ENCODE measurements at regions not wholly inside any gene's neighbourhood (a gene's known extent, or its start where the extent isn't known, plus 50 kb on each side); places are given as distances from the start of the nearest gene placed in this dataset.

GRCh38 chr16:63581570-63581969 is 1540.3 kb downstream of the CDH11 start:
- H3K9ac ChIP-seq (ENCODE audit: insufficient read length) = no peak overlapping the region
- no peak overlapping the region for H3K4me3 ChIP-seq
- TF ChIP-seq POLR2AphosphoS5 (IDR thresholded peaks at IDR 0.05; ENCODE audit: borderline replicate concordance, low read depth, low read length) (no peak), FOXP2 (optimal IDR thresholded peaks at IDR 0.05; ENCODE audit: control extremely low read depth, extremely low read length, insufficient read depth) (no peak)
- no peak overlapping the region for H3K27ac ChIP-seq
- H3K36me3 ChIP-seq (ENCODE audit: insufficient read depth, low read length) = no peaks in the 10 kb centered on the region
- no peak for DNase-seq (ENCODE audit: low read depth, low spot score)
- no peaks in the 10 kb centered on the region for H3K9me3 ChIP-seq (ENCODE audit: low read depth, low read length)

- Histone ChIP-seq H3K4me3 (no peak overlapping the region), H3K36me3 (ENCODE audit: insufficient read depth, low read length) (no peaks in the 10 kb centered on the region), H3K9ac (ENCODE audit: insufficient read length) (no peak overlapping the region), H3K27ac (no peak overlapping the region), H3K9me3 (ENCODE audit: low read depth, low read length) (no peaks in the 10 kb centered on the region)
- TF ChIP-seq POLR2AphosphoS5 (IDR thresholded peaks at IDR 0.05; ENCODE audit: borderline replicate concordance, low read depth, low read length) (no peak), FOXP2 (optimal IDR thresholded peaks at IDR 0.05; ENCODE audit: control extremely low read depth, extremely low read length, insufficient read depth) (no peak), EZH2 (IDR thresholded peaks at IDR 0.05) (no peak)
- DNase-seq (ENCODE audit: low read depth, low spot score) = no peak
Measured at GRCh38 chr16:63578791-63579190, 1542.6 kb upstream of the CDH8 start.

GRCh38 chr16:63577891-63578290 is 1541.7 kb upstream of the CDH8 start:
- H3K4me3 ChIP-seq = no peak overlapping the region
- H3K9ac ChIP-seq (ENCODE audit: insufficient read length) = no peak overlapping the region
- TF ChIP-seq EZH2 (IDR thresholded peaks at IDR 0.05) (no peak), FOXP2 (optimal IDR thresholded peaks at IDR 0.05; ENCODE audit: control extremely low read depth, extremely low read length, insufficient read depth) (no peak), POLR2AphosphoS5 (IDR thresholded peaks at IDR 0.05; ENCODE audit: borderline replicate concordance, low read depth, low read length) (no peak)
- no peaks in the 10 kb centered on the region for H3K9me3 ChIP-seq (ENCODE audit: low read depth, low read length)
- H3K27ac ChIP-seq = no peak overlapping the region
- DNase-seq (ENCODE audit: low read depth, low spot score) = no peak
- H3K36me3 ChIP-seq (ENCODE audit: insufficient read depth, low read length) = no peaks in the 10 kb centered on the region

DNA sequence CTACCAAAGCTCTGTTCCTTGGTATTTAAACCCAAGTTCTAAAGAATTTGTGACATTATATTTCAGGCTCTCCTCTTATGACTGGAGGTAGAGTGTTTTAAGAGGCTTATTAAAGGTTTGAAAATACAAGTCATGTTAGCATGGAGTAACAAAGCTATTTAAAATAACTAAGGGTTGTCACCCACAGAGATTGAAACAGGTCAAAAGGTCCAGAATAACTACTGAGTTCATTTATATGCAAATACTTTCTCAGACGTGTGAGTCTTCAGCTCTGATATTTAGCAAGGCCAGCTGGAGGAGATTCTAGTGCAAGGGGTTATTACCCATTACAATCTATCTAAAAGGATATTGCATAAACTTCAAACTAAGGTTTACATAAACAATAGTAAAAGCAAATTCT is 1538.8 kb upstream of the CDH8 start:
- H3K4me3 ChIP-seq = no peak overlapping the region
- no peak overlapping the region for H3K27ac ChIP-seq
- DNase-seq (ENCODE audit: low read depth, low spot score) = no peak
- no peaks in the 10 kb centered on the region for H3K36me3 ChIP-seq (ENCODE audit: insufficient read depth, low read length)
- TF ChIP-seq FOXP2 (optimal IDR thresholded peaks at IDR 0.05; ENCODE audit: control extremely low read depth, extremely low read length, insufficient read depth) (no peak), POLR2AphosphoS5 (IDR thresholded peaks at IDR 0.05; ENCODE audit: borderline replicate concordance, low read depth, low read length) (no peak), EZH2 (IDR thresholded peaks at IDR 0.05) (no peak)
- H3K9me3 ChIP-seq (ENCODE audit: low read depth, low read length) = no peaks in the 10 kb centered on the region
- H3K9ac ChIP-seq (ENCODE audit: insufficient read length) = no peak overlapping the region

- no peak for DNase-seq (ENCODE audit: low read depth, low spot score)
- Histone ChIP-seq H3K27ac (no peak overlapping the region), H3K9me3 (ENCODE audit: low read depth, low read length) (no peaks in the 10 kb centered on the region), H3K4me3 (no peak overlapping the region), H3K36me3 (ENCODE audit: insufficient read depth, low read length) (no peaks in the 10 kb centered on the region), H3K9ac (ENCODE audit: insufficient read length) (no peak overlapping the region)
- TF ChIP-seq EZH2 (IDR thresholded peaks at IDR 0.05) (no peak), FOXP2 (optimal IDR thresholded peaks at IDR 0.05; ENCODE audit: control extremely low read depth, extremely low read length, insufficient read depth) (no peak)
Measured at GRCh38 chr16:63568164-63568563, 1531.9 kb upstream of the CDH8 start.

- Histone ChIP-seq H3K9me3 (ENCODE audit: low read depth, low read length) (no peaks in the 10 kb centered on the region), H3K27ac (no peak overlapping the region), H3K36me3 (ENCODE audit: insufficient read depth, low read length) (no peaks in the 10 kb centered on the region), H3K9ac (ENCODE audit: insufficient read length) (no peak overlapping the region), H3K4me3 (no peak overlapping the region)
- TF ChIP-seq FOXP2 (optimal IDR thresholded peaks at IDR 0.05; ENCODE audit: control extremely low read depth, extremely low read length, insufficient read depth) = no peak
- no peak for TF ChIP-seq POLR2AphosphoS5 (IDR thresholded peaks at IDR 0.05; ENCODE audit: borderline replicate concordance, low read depth, low read length)
- no peak for TF ChIP-seq EZH2 (IDR thresholded peaks at IDR 0.05)
- DNase-seq (ENCODE audit: low read depth, low spot score) = no peak
Measured at GRCh38 chr16:63563819-63564505, 1527.7 kb upstream of the CDH8 start.

- no peaks in the 10 kb centered on the region for H3K36me3 ChIP-seq (ENCODE audit: insufficient read depth, low read length)
- no peaks in the 10 kb centered on the region for H3K9me3 ChIP-seq (ENCODE audit: low read depth, low read length)
- no peak overlapping the region for H3K27ac ChIP-seq
- DNase-seq (ENCODE audit: low read depth, low spot score) = no peak
- TF ChIP-seq EZH2 (IDR thresholded peaks at IDR 0.05) (no peak), FOXP2 (optimal IDR thresholded peaks at IDR 0.05; ENCODE audit: control extremely low read depth, extremely low read length, insufficient read depth) (no peak), POLR2AphosphoS5 (IDR thresholded peaks at IDR 0.05; ENCODE audit: borderline replicate concordance, low read depth, low read length) (no peak)
- no peak overlapping the region for H3K9ac ChIP-seq (ENCODE audit: insufficient read length)
- H3K4me3 ChIP-seq = no peak overlapping the region
Measured at GRCh38 chr16:63553980-63554379, 1517.7 kb upstream of the CDH8 start.

DNA sequence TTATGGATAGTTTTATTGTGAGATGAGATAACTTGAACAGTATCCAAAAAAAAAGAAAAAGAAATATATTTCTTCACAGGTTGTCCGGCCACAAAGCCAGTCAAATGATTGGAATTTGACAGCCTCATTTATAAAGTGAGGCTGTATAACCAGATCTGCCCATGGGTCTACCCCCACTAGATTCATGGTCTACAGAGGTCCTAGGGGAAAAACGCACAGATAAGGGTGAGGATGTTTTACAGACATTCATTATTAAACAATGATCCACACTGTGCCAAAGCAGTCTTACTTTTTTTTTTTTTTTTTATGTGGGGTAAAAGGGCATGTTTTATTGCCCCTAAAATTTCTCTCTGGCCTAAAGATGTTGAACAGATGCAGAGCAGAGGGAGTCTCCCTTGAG is 1503.0 kb upstream of the CDH8 start:
- TF ChIP-seq FOXP2 (optimal IDR thresholded peaks at IDR 0.05; ENCODE audit: control extremely low read depth, extremely low read length, insufficient read depth) (no peak), POLR2AphosphoS5 (IDR thresholded peaks at IDR 0.05; ENCODE audit: borderline replicate concordance, low read depth, low read length) (no peak), EZH2 (IDR thresholded peaks at IDR 0.05) (no peak)
- H3K9me3 ChIP-seq (ENCODE audit: low read depth, low read length) = no peaks in the 10 kb centered on the region
- H3K9ac ChIP-seq (ENCODE audit: insufficient read length) = no peak overlapping the region
- H3K4me3 ChIP-seq = no peak overlapping the region
- no peaks in the 10 kb centered on the region for H3K36me3 ChIP-seq (ENCODE audit: insufficient read depth, low read length)
- no peak overlapping the region for H3K27ac ChIP-seq
- DNase-seq (ENCODE audit: low read depth, low spot score) = no peak

GRCh38 chr16:63530974-63531373 is 1494.7 kb upstream of the CDH8 start:
- Histone ChIP-seq H3K9ac (ENCODE audit: insufficient read length) (no peak overlapping the region), H3K27ac (no peak overlapping the region), H3K9me3 (ENCODE audit: low read depth, low read length) (no peaks in the 10 kb centered on the region), H3K4me3 (no peak overlapping the region), H3K36me3 (ENCODE audit: insufficient read depth, low read length) (no peaks in the 10 kb centered on the region)
- DNase-seq (ENCODE audit: low read depth, low spot score) = no peak
- TF ChIP-seq FOXP2 (optimal IDR thresholded peaks at IDR 0.05; ENCODE audit: control extremely low read depth, extremely low read length, insufficient read depth) (no peak), POLR2AphosphoS5 (IDR thresholded peaks at IDR 0.05; ENCODE audit: borderline replicate concordance, low read depth, low read length) (no peak), EZH2 (IDR thresholded peaks at IDR 0.05) (no peak)

Measured in SK-N-MC (cell line).